Activated T-helper 2 cell treated with anti-CD3 and anti-CD28 coated beads, Interferon-gamma antibody, Interleukin-2, Interleukin-4, amounts not matched to agents 10 μg/mL and 5 μg/mL and 100 μg/mL, durations not matched to agents 14 hours and 24 hours and 36 hours (primary cell): ENCODE measurements at regions not wholly inside any gene's neighbourhood (a gene's known extent, or its start where the extent isn't known, plus 50 kb on each side); places are given as distances from the start of the nearest gene placed in this dataset.

ENCODE experiments used
- DNase-seq: peaks from one replicate; pipeline ENCODE4 v3.0.0; 2021; ENCODE audit warnings: low spot score
- H3K27ac Mint-ChIP-seq: one replicate; pipeline ENCODE4 v1.8.0; 2021; ENCODE audit warnings: mixed read lengths
- H3K27me3 Mint-ChIP-seq: one replicate; pipeline ENCODE4 v1.8.0; 2021; ENCODE audit warnings: low read depth, mixed read lengths
- H3K36me3 Mint-ChIP-seq: one replicate; pipeline ENCODE4 v1.8.0; 2021; ENCODE audit warnings: low read depth, mixed read lengths
- H3K4me1 Mint-ChIP-seq: one replicate; pipeline ENCODE4 v1.8.0; 2021; ENCODE audit warnings: low read depth, mixed read lengths
- H3K4me3 Mint-ChIP-seq: one replicate; pipeline ENCODE4 v1.8.0; 2021; ENCODE audit warnings: low read depth, mild to moderate bottlenecking, moderate library complexity, mixed read lengths
- H3K9me3 Mint-ChIP-seq: one replicate; pipeline ENCODE4 v1.8.0; 2021; ENCODE audit warnings: mixed read lengths
- intact Hi-C: fragments of 100-400 bp; cut with micrococcal nuclease; formaldehyde crosslinking; loops from one replicate; pipeline ENCODE4 v1.15.1; 2023

GRCh38 chr3:112745567-112746248 is 101.0 kb downstream of the CD200R1L start:
- H3K9me3 Mint-ChIP-seq = no peaks in the 10 kb centered on the region
- no peaks in the 10 kb centered on the region for H3K36me3 Mint-ChIP-seq
- DNase-seq = no peak
- peaks cover 33% of the 10 kb centered on the region for H3K4me1 Mint-ChIP-seq
- H3K27me3 Mint-ChIP-seq = no peaks in the 10 kb centered on the region
- intact Hi-C loops = no loop called here
- no peak overlapping the region for H3K27ac Mint-ChIP-seq
- no peak overlapping the region for H3K4me3 Mint-ChIP-seq

DNA sequence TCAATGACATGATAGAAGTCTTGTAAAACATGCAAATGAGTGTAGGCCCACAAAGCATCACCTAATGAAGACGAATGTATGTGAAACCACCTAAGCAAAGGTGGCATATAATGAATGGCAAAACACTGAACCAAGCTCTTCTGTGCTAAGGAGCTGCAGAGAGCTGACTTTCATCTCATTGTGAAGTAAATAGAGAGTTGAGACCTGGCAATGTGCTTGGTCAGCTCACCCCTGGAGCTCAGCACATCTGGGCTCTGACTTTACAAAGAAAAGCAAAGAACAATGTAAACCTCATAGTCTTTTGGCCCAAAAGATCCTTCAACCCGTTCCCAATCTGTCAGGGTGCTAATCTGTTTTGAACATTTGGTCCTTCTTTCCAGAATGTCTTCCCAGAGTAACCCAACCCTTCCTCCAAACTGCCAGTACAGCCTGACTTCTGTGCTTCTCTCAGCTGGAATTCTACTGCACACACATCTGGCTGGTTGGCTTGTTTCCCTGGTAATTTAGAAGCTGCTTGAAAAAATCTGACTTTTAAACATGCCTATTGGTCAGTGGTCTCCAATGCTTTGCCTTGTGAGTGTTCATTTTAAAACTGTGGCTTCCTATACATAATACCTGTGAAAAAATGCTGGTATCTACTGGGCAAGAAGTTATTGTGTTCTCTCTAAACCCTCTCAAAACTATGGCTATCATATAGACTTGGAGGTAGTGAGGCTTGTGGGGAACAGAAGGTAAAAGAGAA is 101.7 kb downstream of the CD200R1L start:
- H3K36me3 Mint-ChIP-seq = no peaks in the 10 kb centered on the region
- no peak overlapping the region for H3K4me3 Mint-ChIP-seq
- intact Hi-C loops = no loop called here
- no peaks in the 10 kb centered on the region for H3K27me3 Mint-ChIP-seq
- H3K9me3 Mint-ChIP-seq = no peaks in the 10 kb centered on the region
- H3K27ac Mint-ChIP-seq = no peak overlapping the region
- H3K4me1 Mint-ChIP-seq = peaks cover 39% of the 10 kb centered on the region
- no peak for DNase-seq

GRCh38 chr3:112744106-112744505 is 102.6 kb downstream of the CD200R1L start:
- Mint-ChIP-seq H3K36me3 (no peaks in the 10 kb centered on the region), H3K9me3 (no peaks in the 10 kb centered on the region), H3K4me1 (peaks cover 48% of the 10 kb centered on the region), H3K27me3 (no peaks in the 10 kb centered on the region), H3K4me3 (no peak overlapping the region), H3K27ac (no peak overlapping the region)
- DNase-seq = no peak
- intact Hi-C loops = no loop called here

DNA sequence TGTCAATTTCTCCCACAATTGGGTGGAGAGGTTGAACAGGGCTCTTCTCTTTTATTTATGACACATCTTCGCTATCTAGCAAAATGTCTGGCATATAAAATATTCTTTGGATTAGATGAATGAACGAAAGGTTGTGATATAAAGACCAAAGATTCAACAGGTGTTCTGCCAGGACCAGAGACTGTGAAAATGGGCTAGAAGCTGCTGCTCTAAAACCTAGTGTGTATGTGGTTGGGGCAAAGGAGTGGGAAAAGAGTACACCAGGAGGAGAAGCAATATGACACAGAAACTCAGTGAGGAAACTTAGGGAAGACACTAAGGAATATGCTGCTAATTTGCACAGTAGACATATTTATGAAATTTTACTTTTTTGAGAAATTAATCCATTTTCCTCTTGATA is 102.0 kb upstream of the CCDC80 start:
- no peak for DNase-seq
- intact Hi-C loops = no loop called here
- no peak overlapping the region for H3K27ac Mint-ChIP-seq
- no peak overlapping the region for H3K4me3 Mint-ChIP-seq
- peaks cover 53% of the 10 kb centered on the region for H3K4me1 Mint-ChIP-seq
- no peaks in the 10 kb centered on the region for H3K36me3 Mint-ChIP-seq
- no peaks in the 10 kb centered on the region for H3K9me3 Mint-ChIP-seq
- H3K27me3 Mint-ChIP-seq = no peaks in the 10 kb centered on the region

GRCh38 chr3:112741983-112742382 is 101.0 kb upstream of the CCDC80 start:
- DNase-seq = no peak
- H3K4me3 Mint-ChIP-seq = no peak overlapping the region
- H3K27ac Mint-ChIP-seq = no peak overlapping the region
- no peaks in the 10 kb centered on the region for H3K27me3 Mint-ChIP-seq
- no peaks in the 10 kb centered on the region for H3K36me3 Mint-ChIP-seq
- H3K4me1 Mint-ChIP-seq = peaks cover 58% of the 10 kb centered on the region
- intact Hi-C loops = no loop called here
- no peaks in the 10 kb centered on the region for H3K9me3 Mint-ChIP-seq

- H3K27me3 Mint-ChIP-seq = no peaks in the 10 kb centered on the region
- intact Hi-C loops = no loop called here
- no peaks in the 10 kb centered on the region for H3K36me3 Mint-ChIP-seq
- no peaks in the 10 kb centered on the region for H3K9me3 Mint-ChIP-seq
- peak overlapping the region; percentile 39 for H3K27ac Mint-ChIP-seq
- H3K4me3 Mint-ChIP-seq = no peak overlapping the region
- peaks cover 70% of the 10 kb centered on the region for H3K4me1 Mint-ChIP-seq
- no peak for DNase-seq
Observed at GRCh38 chr3:112740835-112741234, 99.9 kb upstream of the CCDC80 start.

GRCh38 chr3:112739252-112739965 is 98.5 kb upstream of the CCDC80 start:
- Mint-ChIP-seq H3K27ac (peak overlapping the region; percentile 69), H3K4me3 (peak overlapping the region; percentile 23), H3K27me3 (no peaks in the 10 kb centered on the region), H3K4me1 (peaks cover 67% of the 10 kb centered on the region), H3K9me3 (no peaks in the 10 kb centered on the region), H3K36me3 (no peaks in the 10 kb centered on the region)
- DNase-seq = no peak
- intact Hi-C loops = loop anchor here (1.0 to 5.0 kb wide), 6 partner anchors 33 to 253 kb away; partner anchors contain the start of genes ATG3, GTPBP8 and SLC35A5

GRCh38 chr3:112738366-112738765 is 97.4 kb upstream of the CCDC80 start:
- Mint-ChIP-seq H3K27me3 (no peaks in the 10 kb centered on the region), H3K36me3 (no peaks in the 10 kb centered on the region), H3K4me1 (peaks cover 66% of the 10 kb centered on the region), H3K9me3 (no peaks in the 10 kb centered on the region), H3K4me3 (no peak overlapping the region), H3K27ac (no peak overlapping the region)
- intact Hi-C loops = loop anchor here (5.0 kb wide), 5 partner anchors 34 to 254 kb away; partner anchors contain the start of genes ATG3, GTPBP8 and SLC35A5
- DNase-seq = no peak

DNA sequence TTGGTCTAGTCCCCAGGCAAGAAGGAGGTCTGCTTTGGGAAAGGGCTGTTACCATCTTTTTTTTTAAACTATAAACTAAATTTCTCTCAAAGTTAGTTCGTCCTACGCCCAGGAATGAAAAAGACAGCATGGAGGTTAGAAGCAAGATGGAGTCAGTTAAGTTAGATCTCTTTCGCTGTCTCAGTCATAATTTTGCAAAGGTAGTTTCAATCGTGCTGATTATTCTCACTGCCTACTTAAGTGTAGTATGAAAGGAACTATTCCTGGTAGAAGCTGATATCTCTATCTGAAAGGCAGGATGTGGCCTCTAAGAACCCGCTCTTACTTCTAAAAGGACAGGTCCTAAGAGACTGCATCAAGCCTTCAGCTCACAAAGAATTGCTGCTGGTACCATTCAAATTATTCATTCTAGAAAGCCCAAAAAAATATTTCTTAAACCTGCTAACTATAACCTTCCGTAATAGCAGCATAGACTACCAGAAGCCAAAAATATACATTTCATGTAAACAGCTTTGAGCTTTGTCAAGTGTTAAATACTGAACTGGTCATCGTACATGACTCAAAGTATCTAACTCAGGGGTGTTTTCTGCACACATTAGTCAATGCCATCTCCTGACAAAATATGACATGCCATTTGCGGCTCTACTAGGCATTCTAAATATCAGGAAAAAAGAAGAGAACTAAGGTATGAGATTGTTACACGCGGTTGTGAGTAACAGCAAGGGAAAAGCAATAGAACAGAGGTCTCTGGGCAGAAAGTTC is 96.0 kb upstream of the CCDC80 start:
- peaks cover 66% of the 10 kb centered on the region for H3K4me1 Mint-ChIP-seq
- H3K4me3 Mint-ChIP-seq = no peak overlapping the region
- no peaks in the 10 kb centered on the region for H3K36me3 Mint-ChIP-seq
- intact Hi-C loops = loop anchor here (1.0 to 5.0 kb wide), 6 partner anchors 35 to 255 kb away; partner anchors contain the start of genes ATG3, GTPBP8 and SLC35A5
- H3K27ac Mint-ChIP-seq = peak overlapping the region; percentile 71
- H3K27me3 Mint-ChIP-seq = no peaks in the 10 kb centered on the region
- H3K9me3 Mint-ChIP-seq = no peaks in the 10 kb centered on the region
- no peak for DNase-seq

GRCh38 chr3:112736386-112736785 is 95.4 kb upstream of the CCDC80 start:
- intact Hi-C loops = loop anchor here (5.0 kb wide), 5 partner anchors 36 to 256 kb away; partner anchors contain the start of genes ATG3, GTPBP8 and SLC35A5
- peak overlapping the region; percentile 25 for H3K27ac Mint-ChIP-seq

GRCh38 chr3:112735926-112736325 is 95.0 kb upstream of the CCDC80 start:
- H3K4me3 Mint-ChIP-seq = no peak overlapping the region

More at GRCh38 chr3:112736386-112736785, 95.4 kb upstream of the CCDC80 start:
- no peaks in the 10 kb centered on the region for H3K36me3 Mint-ChIP-seq
- H3K9me3 Mint-ChIP-seq = no peaks in the 10 kb centered on the region
- H3K4me3 Mint-ChIP-seq = no peak overlapping the region
- peaks cover 62% of the 10 kb centered on the region for H3K4me1 Mint-ChIP-seq
- no peak for DNase-seq
- H3K27me3 Mint-ChIP-seq = no peaks in the 10 kb centered on the region

GRCh38 chr3:112734736-112735350 is 93.9 kb upstream of the CCDC80 start:
- H3K4me3 Mint-ChIP-seq = no peak overlapping the region
- H3K4me1 Mint-ChIP-seq = peaks cover 47% of the 10 kb centered on the region

More at GRCh38 chr3:112735926-112736325, 95.0 kb upstream of the CCDC80 start:
- Mint-ChIP-seq H3K27me3 (no peaks in the 10 kb centered on the region), H3K9me3 (no peaks in the 10 kb centered on the region), H3K36me3 (no peaks in the 10 kb centered on the region), H3K4me1 (peaks cover 57% of the 10 kb centered on the region), H3K27ac (peak overlapping the region; percentile 25)
- no peak for DNase-seq
- intact Hi-C loops = loop anchor here (2.0 to 5.0 kb wide), 6 partner anchors 36 to 256 kb away; partner anchors contain the start of genes ATG3, GTPBP8 and SLC35A5

More at GRCh38 chr3:112734736-112735350, 93.9 kb upstream of the CCDC80 start:
- no peaks in the 10 kb centered on the region for H3K27me3 Mint-ChIP-seq
- intact Hi-C loops = loop anchor here (1.0 to 5.0 kb wide), 7 partner anchors 37 to 257 kb away; partner anchors contain the start of genes ATG3, GTPBP8 and SLC35A5
- no peaks in the 10 kb centered on the region for H3K9me3 Mint-ChIP-seq
- no peak overlapping the region for H3K27ac Mint-ChIP-seq
- DNase-seq = peak; percentile 51
- no peaks in the 10 kb centered on the region for H3K36me3 Mint-ChIP-seq
